ENCODE measurements at regions not wholly inside any gene's neighbourhood (a gene's known extent, or its start where the extent isn't known, plus 50 kb on each side); places are given as distances from the start of the nearest gene placed in this dataset.

DNA sequence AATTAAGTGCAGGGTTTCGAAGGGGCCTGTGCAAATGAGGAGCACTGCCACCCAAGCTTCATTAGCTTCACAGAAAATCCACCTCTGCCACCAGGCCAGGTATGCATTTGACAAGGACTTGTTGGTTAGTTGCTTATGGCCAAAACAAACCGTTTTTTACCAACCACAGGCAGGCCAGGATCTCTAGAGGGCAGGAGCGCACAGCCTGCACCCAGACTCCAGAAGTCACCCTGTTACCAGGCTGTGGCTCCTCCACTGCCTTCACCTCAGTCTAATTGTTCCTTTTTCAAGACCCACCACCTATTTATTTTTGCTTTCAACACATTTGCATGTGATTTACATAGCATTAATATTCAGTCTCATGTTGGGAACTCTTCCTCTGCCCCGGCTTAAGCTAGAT is 78.3 kb upstream of the HSPA9 start:
- peak; percentile 27 to 51 for DNase-seq
- Histone ChIP-seq H3K4me1 (peaks cover 0 to 12% (median 3%) of the 10 kb centered on the region in 4 donors), H3K27ac (no peak overlapping the region), H3K4me3 (no peak overlapping the region), H3K27me3 (peaks cover 0 to 62% (median 0%) of the 10 kb centered on the region in 3 donors), H3K36me3 (no peaks in the 10 kb centered on the region), H3K9me3 (no peaks in the 10 kb centered on the region)
- intact Hi-C loops (cut with DNase I; ENCODE audit: low total_unique reads) = no loop called here
- WGBS, 5 donors = 55 to 68% (median 60%) methylated on average over 4 of the region's 4 CpGs
- TF ChIP-seq POLR2A (IDR thresholded peaks at IDR 0.05) (no peak), EP300 (IDR thresholded peaks at IDR 0.05) (no peak), POLR2AphosphoS5 (IDR thresholded peaks at IDR 0.05) (no peak)
- TF ChIP-seq, protein P1, sequence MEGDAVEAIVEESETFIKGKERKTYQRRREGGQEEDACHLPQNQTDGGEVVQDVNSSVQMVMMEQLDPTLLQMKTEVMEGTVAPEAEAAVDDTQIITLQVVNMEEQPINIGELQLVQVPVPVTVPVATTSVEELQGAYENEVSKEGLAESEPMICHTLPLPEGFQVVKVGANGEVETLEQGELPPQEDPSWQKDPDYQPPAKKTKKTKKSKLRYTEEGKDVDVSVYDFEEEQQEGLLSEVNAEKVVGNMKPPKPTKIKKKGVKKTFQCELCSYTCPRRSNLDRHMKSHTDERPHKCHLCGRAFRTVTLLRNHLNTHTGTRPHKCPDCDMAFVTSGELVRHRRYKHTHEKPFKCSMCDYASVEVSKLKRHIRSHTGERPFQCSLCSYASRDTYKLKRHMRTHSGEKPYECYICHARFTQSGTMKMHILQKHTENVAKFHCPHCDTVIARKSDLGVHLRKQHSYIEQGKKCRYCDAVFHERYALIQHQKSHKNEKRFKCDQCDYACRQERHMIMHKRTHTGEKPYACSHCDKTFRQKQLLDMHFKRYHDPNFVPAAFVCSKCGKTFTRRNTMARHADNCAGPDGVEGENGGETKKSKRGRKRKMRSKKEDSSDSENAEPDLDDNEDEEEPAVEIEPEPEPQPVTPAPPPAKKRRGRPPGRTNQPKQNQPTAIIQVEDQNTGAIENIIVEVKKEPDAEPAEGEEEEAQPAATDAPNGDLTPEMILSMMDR (IDR thresholded peaks at IDR 0.05) = no peak

DNA sequence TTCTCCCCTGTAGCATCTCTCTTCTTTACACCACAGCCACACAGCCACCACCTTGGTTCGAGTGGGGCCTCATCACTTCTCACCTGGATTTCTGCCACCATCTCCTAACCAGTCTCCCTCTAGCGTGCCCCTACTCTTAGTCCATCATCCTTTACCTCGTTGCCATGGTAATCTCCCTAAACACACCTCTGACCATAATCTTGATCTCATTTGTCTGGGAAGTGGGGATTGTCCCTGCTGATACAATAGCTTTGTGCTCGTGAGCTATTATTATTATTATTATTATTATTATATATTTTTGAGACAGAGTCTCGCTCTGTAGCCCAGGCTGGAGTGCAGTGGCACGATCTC is 76.5 kb upstream of the HSPA9 start:
- Histone ChIP-seq H3K36me3 (no peaks in the 10 kb centered on the region), H3K9me3 (no peaks in the 10 kb centered on the region), H3K27ac (no peak overlapping the region), H3K4me3 (no peak overlapping the region), H3K27me3 (peaks cover 0 to 59% (median 0%) of the 10 kb centered on the region in 3 donors), H3K4me1 (peaks cover 0 to 12% (median under 1%) of the 10 kb centered on the region in 4 donors)
- no peak for DNase-seq
- intact Hi-C loops (cut with DNase I; ENCODE audit: low total_unique reads) = no loop called here
- 67 to 71% (median 69%) methylated on average over 6 of the region's 6 CpGs for WGBS, 5 donors
- TF ChIP-seq POLR2AphosphoS5 (IDR thresholded peaks at IDR 0.05) (no peak), POLR2A (IDR thresholded peaks at IDR 0.05) (no peak)

DNA sequence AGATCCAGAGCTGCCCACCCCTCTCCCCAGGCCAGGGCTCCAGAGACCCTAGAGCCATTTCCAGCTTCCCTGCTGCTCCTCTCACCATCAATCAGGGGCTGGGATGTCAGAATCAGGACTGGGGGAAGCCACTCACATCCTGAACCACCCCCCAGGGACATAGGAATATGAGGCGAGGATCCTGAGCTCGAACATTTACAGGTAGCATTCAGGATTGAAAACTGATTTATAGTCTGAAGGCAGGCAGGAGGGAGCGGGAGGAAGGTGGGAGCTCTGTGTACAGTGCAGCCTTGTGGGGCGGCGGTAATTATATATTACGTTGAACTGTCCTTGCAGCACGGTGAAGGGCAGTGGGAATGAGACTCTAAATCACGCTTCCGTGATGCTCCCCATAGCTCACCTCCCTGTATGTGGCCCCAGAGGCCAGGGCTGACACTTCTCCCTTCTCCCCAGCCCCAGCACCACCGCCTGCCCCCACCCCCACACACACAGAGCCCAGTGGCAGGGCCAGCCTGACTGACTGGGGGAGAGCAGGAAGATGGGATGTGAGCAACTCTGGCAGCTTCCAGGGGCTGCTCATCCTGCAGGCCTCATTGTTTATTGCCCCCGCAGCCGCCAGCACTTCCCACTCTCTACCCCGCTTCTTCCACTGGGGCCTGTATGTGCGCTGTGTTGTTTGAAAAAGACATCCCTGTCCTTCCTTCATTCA is 76.0 kb upstream of the HSPA9 start:
- DNase-seq = no peak
- no peak overlapping the region for H3K27ac ChIP-seq
- intact Hi-C loops (cut with DNase I; ENCODE audit: low total_unique reads) = no loop called here
- no peak overlapping the region for H3K4me3 ChIP-seq
- H3K4me1 ChIP-seq = peaks cover 0 to 12% (median 0%) of the 10 kb centered on the region in 4 donors
- no peaks in the 10 kb centered on the region for H3K9me3 ChIP-seq
- WGBS, 5 donors = 65 to 72% (median 69%) methylated on average over 14 of the region's 14 CpGs
- H3K36me3 ChIP-seq = no peaks in the 10 kb centered on the region
- TF ChIP-seq POLR2AphosphoS5 (IDR thresholded peaks at IDR 0.05) (no peak), EP300 (IDR thresholded peaks at IDR 0.05) (no peak), POLR2A (IDR thresholded peaks at IDR 0.05) (no peak)
- TF ChIP-seq, protein P1 (IDR thresholded peaks at IDR 0.05) = no peak
- peaks cover 0 to 55% (median 0%) of the 10 kb centered on the region in 3 donors for H3K27me3 ChIP-seq

DNA sequence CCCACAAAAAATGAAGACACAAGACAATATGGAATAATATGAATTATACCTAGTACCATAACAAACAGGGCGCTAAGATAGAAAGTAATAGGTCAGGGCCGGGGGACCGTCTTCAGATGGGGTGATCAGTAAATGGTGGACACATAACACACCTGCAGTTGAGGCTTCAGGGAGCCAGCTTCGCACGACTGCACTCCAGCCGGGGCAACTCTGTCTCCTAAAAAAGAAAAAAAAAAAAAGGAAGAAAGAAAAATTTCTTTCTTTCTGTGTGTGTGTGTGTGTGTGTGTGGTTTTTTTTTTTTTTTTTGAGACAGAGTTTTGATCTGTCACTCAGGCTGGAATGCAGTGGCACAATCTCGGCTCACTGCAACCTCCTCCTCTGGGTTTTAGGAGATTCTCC is 75.0 kb upstream of the HSPA9 start:
- H3K9me3 ChIP-seq = no peaks in the 10 kb centered on the region
- 88 to 93% (median 89%) methylated on average over 7 of the region's 7 CpGs for WGBS, 5 donors
- TF ChIP-seq, protein P1 (IDR thresholded peaks at IDR 0.05) = no peak
- TF ChIP-seq POLR2A (IDR thresholded peaks at IDR 0.05) (no peak), EP300 (IDR thresholded peaks at IDR 0.05) (no peak), POLR2AphosphoS5 (IDR thresholded peaks at IDR 0.05) (no peak)
- intact Hi-C loops (cut with DNase I; ENCODE audit: low total_unique reads) = no loop called here
- DNase-seq = no peak
- H3K4me3 ChIP-seq = no peak overlapping the region
- H3K27me3 ChIP-seq = peaks cover 0 to 46% (median 0%) of the 10 kb centered on the region in 3 donors
- peaks cover 0 to 12% (median 0%) of the 10 kb centered on the region in 4 donors for H3K4me1 ChIP-seq
- H3K36me3 ChIP-seq = no peaks in the 10 kb centered on the region
- no peak overlapping the region for H3K27ac ChIP-seq

DNA sequence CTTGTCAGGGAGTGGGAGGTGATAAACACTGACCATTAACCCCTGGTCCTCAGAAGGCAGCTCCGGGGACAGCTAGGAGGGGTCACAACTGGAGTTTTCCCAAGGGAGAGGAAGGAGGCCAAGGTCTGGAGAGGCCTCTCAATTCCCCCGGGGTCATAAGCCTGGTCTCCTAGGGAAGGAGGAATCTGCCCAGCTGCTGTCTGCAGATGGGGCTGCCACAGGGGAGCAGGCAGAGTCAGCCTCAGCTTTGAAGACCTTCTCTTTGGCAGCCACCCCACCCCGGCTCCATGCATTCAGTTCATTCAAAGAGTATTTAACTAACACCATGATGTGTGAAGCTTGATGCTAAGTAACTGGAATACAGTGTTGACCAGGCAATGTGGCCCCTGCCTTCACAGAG is 74.6 kb upstream of the HSPA9 start:
- Histone ChIP-seq H3K27me3 (peaks cover 0 to 46% (median 0%) of the 10 kb centered on the region in 3 donors), H3K4me3 (no peak overlapping the region), H3K4me1 (peaks cover 0 to 9% (median 0%) of the 10 kb centered on the region in 4 donors), H3K9me3 (no peaks in the 10 kb centered on the region), H3K27ac (no peak overlapping the region), H3K36me3 (no peaks in the 10 kb centered on the region)
- 48 to 64% (median 52%) methylated on average over 3 of the region's 3 CpGs for WGBS, 5 donors
- DNase-seq = no peak
- TF ChIP-seq, protein P1 (IDR thresholded peaks at IDR 0.05) = no peak
- no peak for TF ChIP-seq POLR2AphosphoS5 (IDR thresholded peaks at IDR 0.05)
- no peak for TF ChIP-seq POLR2A (IDR thresholded peaks at IDR 0.05)
- TF ChIP-seq EP300 (IDR thresholded peaks at IDR 0.05) = no peak
- intact Hi-C loops (cut with DNase I; ENCODE audit: low total_unique reads) = no loop called here

Measured in stomach (tissue), 8 donors.